Panc1 (cell line): ENCODE measurements at regions not wholly inside any gene's neighbourhood (a gene's known extent, or its start where the extent isn't known, plus 50 kb on each side); places are given as distances from the start of the nearest gene placed in this dataset.

ENCODE experiments used
- ATAC-seq: fragments of 200-7000 bp; cut with Tn5 transposase; 2 replicates; pipeline ENCODE4 v1.9.1; 2020; ENCODE audit warnings: mild to moderate bottlenecking, moderate library complexity
- BruUV-seq: library from RNA; stranded (reverse); fragments of 400-500 nt; replicated peaks from 2 replicates; lab custom pipeline; 2021; lab: Mats Ljungman, UMichigan
- CTCF ChIA-PET: fragments of 300-600 bp; sonication (Branson Sonifier 250); formaldehyde crosslinking; loops from one replicate; lab custom pipeline; 2022; ENCODE audit warnings: antibody characterized with exemption; lab: Charles Lee
- POLR2A ChIA-PET: fragments of 300-600 bp; sonication (Branson Sonifier 250); formaldehyde crosslinking; loops from one replicate; lab custom pipeline; 2022; ENCODE audit warnings: antibody characterized with exemption; lab: Charles Lee
- DNase-seq: peaks from one replicate; pipeline ENCODE4 v3.0.0-alpha.2; 2010; ENCODE audit warnings: low read depth, low spot score
- H3K27ac ChIP-seq: 2 replicates; pipeline ENCODE4 v1.5.1; 2011; ENCODE audit warnings: mild to moderate bottlenecking, low read length, inconsistent platforms
- H3K27me3 ChIP-seq: fragments of 200-500 bp; sonication (Bioruptor generic); 2 replicates; pipeline ENCODE4 v1.6.0; 2014; ENCODE audit warnings: low read length, inconsistent platforms; ENCODE audit not compliant: control insufficient read depth, insufficient read depth
- H3K36me3 ChIP-seq: fragments of 200-500 bp; sonication (Bioruptor generic); 2 replicates; pipeline ENCODE4 v1.5.1; 2014; ENCODE audit warnings: inconsistent platforms, mild to moderate bottlenecking, low read length, moderate library complexity; ENCODE audit not compliant: control insufficient read depth, insufficient read depth
- H3K4me1 ChIP-seq: 2 replicates; pipeline ENCODE4 v1.5.1; 2011; ENCODE audit warnings: inconsistent platforms, mild to moderate bottlenecking, low read length, moderate library complexity; ENCODE audit not compliant: control insufficient read depth, insufficient read depth
- H3K4me3 ChIP-seq, 2 experiments: 2 replicates each; pipeline ENCODE4 v1.5.1; 2011 to 2012; ENCODE audit warnings: low read depth in 2 of 2, low read length in 2 of 2, mild to moderate bottlenecking in 2 of 2, inconsistent platforms in 1 of 2, moderate library complexity in 1 of 2
- H3K9me3 ChIP-seq: fragments of 200-500 bp; sonication (Bioruptor generic); 2 replicates; pipeline ENCODE4 v1.5.1; 2014; ENCODE audit warnings: low read depth, mild to moderate bottlenecking, inconsistent platforms, low read length, moderate library complexity; ENCODE audit not compliant: control insufficient read depth, insufficient read depth
- POLR2AphosphoS5 ChIP-seq: IDR thresholded peaks from 2 replicates; pipeline ENCODE4 v1.6.1; 2012; ENCODE audit warnings: mild to moderate bottlenecking, low read depth, low read length, moderate library complexity
- SIN3A ChIP-seq: IDR thresholded peaks from 2 replicates; pipeline ENCODE4 v1.6.1; 2012; ENCODE audit warnings: low read depth, mild to moderate bottlenecking, low read length, moderate library complexity, borderline replicate concordance; ENCODE audit not compliant: insufficient read depth
- TCF7L2 ChIP-seq: IDR thresholded peaks from 2 replicates; pipeline ENCODE4 v1.6.1; 2011; ENCODE audit warnings: mild to moderate bottlenecking, low read depth, low read length, inconsistent platforms
- in situ Hi-C: cut with HindIII; loops from 2 replicates; pipeline ENCODE4 v1.10.0; 2016; ENCODE audit warnings: low sequenced_read_pairs, low pct_unique_long_range_greater_than_20kb
- intact Hi-C: fragments of 100-400 bp; cut with micrococcal nuclease; formaldehyde crosslinking; loops from one replicate; pipeline ENCODE4 v1.10.0; 2022; ENCODE audit not compliant: unreplicated experiment
- TF ChIP-seq, protein P1 (sequence below), 2 experiments: IDR thresholded peaks; 2 replicates each; pipeline ENCODE4 v1.6.1; 2011 to 2012; ENCODE audit warnings: low read depth in 2 of 2, control low read depth in 1 of 2, low read length in 1 of 2, mild to moderate bottlenecking in 1 of 2, moderate library complexity in 1 of 2; ENCODE audit not compliant: insufficient read depth in 1 of 2
- TF ChIP-seq, protein P2 (sequence below): fragments of 450-650 bp; IDR thresholded peaks from 2 replicates; pipeline ENCODE4 v1.5.1; 2017; ENCODE audit warnings: mild to moderate bottlenecking

DNA sequence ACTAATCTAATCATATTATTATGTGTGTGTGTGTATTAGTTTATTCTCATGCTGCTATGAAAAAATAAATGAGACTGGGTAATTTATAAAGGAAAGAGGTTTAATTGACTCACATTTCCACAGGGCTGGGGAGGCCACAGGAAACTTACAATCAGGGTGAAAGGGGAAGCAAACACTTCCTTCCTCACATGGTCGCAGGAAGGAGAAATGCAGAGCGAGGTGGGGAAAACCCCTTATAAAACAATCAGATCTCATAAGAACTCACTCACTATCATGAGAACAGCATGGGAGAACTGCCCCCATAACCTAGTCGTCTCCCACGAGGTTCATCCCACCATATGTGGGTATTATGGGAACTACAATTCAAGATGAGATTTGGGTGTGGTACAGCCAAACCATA is 190.9 kb upstream of the TAPT1 start:
- in situ Hi-C loops, result no loop called here
- no peak overlapping the region for H3K27ac ChIP-seq

DNA sequence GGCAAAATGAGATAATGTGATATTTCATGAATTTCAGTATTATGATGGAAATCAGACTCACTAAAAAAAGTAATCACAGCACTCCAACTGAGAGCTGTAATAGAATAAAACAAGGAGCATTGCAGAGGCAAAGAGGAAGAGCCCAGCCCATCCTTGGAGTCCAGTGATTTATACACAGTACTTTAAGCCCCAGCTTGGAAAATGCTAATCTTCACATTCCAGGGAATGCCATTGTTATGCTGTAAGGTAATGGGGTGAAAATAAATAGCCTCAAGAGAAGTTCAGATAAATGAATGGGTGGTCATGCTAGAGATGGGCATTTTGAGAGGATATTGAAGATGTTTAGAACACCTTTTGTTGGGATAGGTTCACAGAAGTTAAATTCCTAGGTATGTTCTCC is 190.3 kb upstream of the TAPT1 start:
- no peak for ATAC-seq
- no peaks in the 10 kb centered on the region for H3K9me3 ChIP-seq
- H3K36me3 ChIP-seq, result no peaks in the 10 kb centered on the region
- ChIA-PET CTCF (no interaction called here), POLR2A (no interaction called here)
- intact Hi-C loops, result no loop called here
- in situ Hi-C loops, result no loop called here
- H3K27ac ChIP-seq, result no peak overlapping the region
- no peaks in the 10 kb centered on the region for H3K27me3 ChIP-seq
- no peaks in the 10 kb centered on the region for H3K4me1 ChIP-seq
- no peak for DNase-seq
- no peak for TF ChIP-seq SIN3A
- TF ChIP-seq, protein P1, sequence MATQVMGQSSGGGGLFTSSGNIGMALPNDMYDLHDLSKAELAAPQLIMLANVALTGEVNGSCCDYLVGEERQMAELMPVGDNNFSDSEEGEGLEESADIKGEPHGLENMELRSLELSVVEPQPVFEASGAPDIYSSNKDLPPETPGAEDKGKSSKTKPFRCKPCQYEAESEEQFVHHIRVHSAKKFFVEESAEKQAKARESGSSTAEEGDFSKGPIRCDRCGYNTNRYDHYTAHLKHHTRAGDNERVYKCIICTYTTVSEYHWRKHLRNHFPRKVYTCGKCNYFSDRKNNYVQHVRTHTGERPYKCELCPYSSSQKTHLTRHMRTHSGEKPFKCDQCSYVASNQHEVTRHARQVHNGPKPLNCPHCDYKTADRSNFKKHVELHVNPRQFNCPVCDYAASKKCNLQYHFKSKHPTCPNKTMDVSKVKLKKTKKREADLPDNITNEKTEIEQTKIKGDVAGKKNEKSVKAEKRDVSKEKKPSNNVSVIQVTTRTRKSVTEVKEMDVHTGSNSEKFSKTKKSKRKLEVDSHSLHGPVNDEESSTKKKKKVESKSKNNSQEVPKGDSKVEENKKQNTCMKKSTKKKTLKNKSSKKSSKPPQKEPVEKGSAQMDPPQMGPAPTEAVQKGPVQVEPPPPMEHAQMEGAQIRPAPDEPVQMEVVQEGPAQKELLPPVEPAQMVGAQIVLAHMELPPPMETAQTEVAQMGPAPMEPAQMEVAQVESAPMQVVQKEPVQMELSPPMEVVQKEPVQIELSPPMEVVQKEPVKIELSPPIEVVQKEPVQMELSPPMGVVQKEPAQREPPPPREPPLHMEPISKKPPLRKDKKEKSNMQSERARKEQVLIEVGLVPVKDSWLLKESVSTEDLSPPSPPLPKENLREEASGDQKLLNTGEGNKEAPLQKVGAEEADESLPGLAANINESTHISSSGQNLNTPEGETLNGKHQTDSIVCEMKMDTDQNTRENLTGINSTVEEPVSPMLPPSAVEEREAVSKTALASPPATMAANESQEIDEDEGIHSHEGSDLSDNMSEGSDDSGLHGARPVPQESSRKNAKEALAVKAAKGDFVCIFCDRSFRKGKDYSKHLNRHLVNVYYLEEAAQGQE (IDR thresholded peaks at IDR 0.05; ENCODE audit: insufficient read depth in 1 of 2, low read depth in 2 of 2, low read length in 1 of 2), result no peak
- no peak overlapping the region for H3K4me3 ChIP-seq
- no TSS peak for BruUV-seq

More for the DNA sequence above, 190.9 kb upstream of the TAPT1 start:
- Histone ChIP-seq H3K27me3 (no peaks in the 10 kb centered on the region), H3K9me3 (no peaks in the 10 kb centered on the region), H3K36me3 (no peaks in the 10 kb centered on the region), H3K4me1 (no peaks in the 10 kb centered on the region), H3K4me3 (no peak overlapping the region)
- TF ChIP-seq POLR2AphosphoS5, result no peak
- TF ChIP-seq, protein P2, sequence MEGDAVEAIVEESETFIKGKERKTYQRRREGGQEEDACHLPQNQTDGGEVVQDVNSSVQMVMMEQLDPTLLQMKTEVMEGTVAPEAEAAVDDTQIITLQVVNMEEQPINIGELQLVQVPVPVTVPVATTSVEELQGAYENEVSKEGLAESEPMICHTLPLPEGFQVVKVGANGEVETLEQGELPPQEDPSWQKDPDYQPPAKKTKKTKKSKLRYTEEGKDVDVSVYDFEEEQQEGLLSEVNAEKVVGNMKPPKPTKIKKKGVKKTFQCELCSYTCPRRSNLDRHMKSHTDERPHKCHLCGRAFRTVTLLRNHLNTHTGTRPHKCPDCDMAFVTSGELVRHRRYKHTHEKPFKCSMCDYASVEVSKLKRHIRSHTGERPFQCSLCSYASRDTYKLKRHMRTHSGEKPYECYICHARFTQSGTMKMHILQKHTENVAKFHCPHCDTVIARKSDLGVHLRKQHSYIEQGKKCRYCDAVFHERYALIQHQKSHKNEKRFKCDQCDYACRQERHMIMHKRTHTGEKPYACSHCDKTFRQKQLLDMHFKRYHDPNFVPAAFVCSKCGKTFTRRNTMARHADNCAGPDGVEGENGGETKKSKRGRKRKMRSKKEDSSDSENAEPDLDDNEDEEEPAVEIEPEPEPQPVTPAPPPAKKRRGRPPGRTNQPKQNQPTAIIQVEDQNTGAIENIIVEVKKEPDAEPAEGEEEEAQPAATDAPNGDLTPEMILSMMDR, result no peak
- TF ChIP-seq, protein P1 (IDR thresholded peaks at IDR 0.05; ENCODE audit: insufficient read depth in 1 of 2, low read depth in 2 of 2, low read length in 1 of 2), result no peak
- TF ChIP-seq TCF7L2, result no peak
- no peak for TF ChIP-seq SIN3A
- no TSS peak for BruUV-seq
- ChIA-PET CTCF (no interaction called here), POLR2A (no interaction called here)
- ATAC-seq (no peak), DNase-seq (no peak)
- intact Hi-C loops, result no loop called here
